ENCODE measurements at regions not wholly inside any gene's neighbourhood (a gene's known extent, or its start where the extent isn't known, plus 50 kb on each side); places are given as distances from the start of the nearest gene placed in this dataset.

GRCh38 chr15:62571072-62571471, 406.0 kb upstream of the C2CD4B start:
- TF ChIP-seq, protein P1, sequence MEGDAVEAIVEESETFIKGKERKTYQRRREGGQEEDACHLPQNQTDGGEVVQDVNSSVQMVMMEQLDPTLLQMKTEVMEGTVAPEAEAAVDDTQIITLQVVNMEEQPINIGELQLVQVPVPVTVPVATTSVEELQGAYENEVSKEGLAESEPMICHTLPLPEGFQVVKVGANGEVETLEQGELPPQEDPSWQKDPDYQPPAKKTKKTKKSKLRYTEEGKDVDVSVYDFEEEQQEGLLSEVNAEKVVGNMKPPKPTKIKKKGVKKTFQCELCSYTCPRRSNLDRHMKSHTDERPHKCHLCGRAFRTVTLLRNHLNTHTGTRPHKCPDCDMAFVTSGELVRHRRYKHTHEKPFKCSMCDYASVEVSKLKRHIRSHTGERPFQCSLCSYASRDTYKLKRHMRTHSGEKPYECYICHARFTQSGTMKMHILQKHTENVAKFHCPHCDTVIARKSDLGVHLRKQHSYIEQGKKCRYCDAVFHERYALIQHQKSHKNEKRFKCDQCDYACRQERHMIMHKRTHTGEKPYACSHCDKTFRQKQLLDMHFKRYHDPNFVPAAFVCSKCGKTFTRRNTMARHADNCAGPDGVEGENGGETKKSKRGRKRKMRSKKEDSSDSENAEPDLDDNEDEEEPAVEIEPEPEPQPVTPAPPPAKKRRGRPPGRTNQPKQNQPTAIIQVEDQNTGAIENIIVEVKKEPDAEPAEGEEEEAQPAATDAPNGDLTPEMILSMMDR (IDR thresholded peaks at IDR 0.05; ENCODE audit: control insufficient read depth, insufficient read depth, low read depth, low read length, missing control alignments), result no peak
- no peak overlapping the region for H3K4me3 ChIP-seq (ENCODE audit: control insufficient read depth, low read depth, low read length)
- no peak for DNase-seq (ENCODE audit: low read depth)

- no peak for DNase-seq (ENCODE audit: low read depth)
- no peak overlapping the region for H3K4me3 ChIP-seq (ENCODE audit: control insufficient read depth, low read depth, low read length)
- TF ChIP-seq, protein P1 (IDR thresholded peaks at IDR 0.05; ENCODE audit: control insufficient read depth, insufficient read depth, low read depth, low read length, missing control alignments), result no peak
Measured at GRCh38 chr15:62572797-62573196, 407.7 kb upstream of the C2CD4B start.

DNA sequence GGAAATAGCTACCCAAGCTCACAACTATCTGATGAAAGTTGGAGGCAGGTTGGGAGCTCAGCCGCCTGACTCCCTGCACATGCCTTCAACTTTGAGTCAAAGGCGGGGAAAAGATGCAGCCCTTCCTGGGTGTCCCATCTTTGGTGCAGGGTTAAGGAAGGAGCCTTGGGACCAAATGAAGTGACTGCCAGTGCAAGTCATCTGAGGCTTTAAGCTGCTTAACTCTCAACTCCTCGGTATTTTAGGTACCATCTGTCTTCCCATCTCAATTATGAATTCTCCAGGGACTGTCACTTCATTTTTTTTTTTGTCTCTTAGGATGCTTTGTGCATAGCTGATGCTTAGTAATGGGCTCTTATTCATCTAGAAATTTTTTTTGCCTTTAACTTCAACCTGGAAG, 408.8 kb upstream of the C2CD4B start:
- DNase-seq (ENCODE audit: low read depth), result no peak
- H3K4me3 ChIP-seq (ENCODE audit: control insufficient read depth, low read depth, low read length), result no peak overlapping the region
- TF ChIP-seq, protein P1 (IDR thresholded peaks at IDR 0.05; ENCODE audit: control insufficient read depth, insufficient read depth, low read depth, low read length, missing control alignments), result no peak

- DNase-seq (ENCODE audit: low read depth), result no peak
- H3K4me3 ChIP-seq (ENCODE audit: control insufficient read depth, low read depth, low read length), result no peak overlapping the region
- TF ChIP-seq, protein P1 (IDR thresholded peaks at IDR 0.05; ENCODE audit: control insufficient read depth, insufficient read depth, low read depth, low read length, missing control alignments), result no peak
Measured at GRCh38 chr15:62578546-62578945, 413.5 kb upstream of the C2CD4B start.

GRCh38 chr15:62578960-62579359, 413.9 kb upstream of the C2CD4B start:
- DNase-seq (ENCODE audit: low read depth), result no peak
- TF ChIP-seq, protein P1 (IDR thresholded peaks at IDR 0.05; ENCODE audit: control insufficient read depth, insufficient read depth, low read depth, low read length, missing control alignments), result no peak

DNA sequence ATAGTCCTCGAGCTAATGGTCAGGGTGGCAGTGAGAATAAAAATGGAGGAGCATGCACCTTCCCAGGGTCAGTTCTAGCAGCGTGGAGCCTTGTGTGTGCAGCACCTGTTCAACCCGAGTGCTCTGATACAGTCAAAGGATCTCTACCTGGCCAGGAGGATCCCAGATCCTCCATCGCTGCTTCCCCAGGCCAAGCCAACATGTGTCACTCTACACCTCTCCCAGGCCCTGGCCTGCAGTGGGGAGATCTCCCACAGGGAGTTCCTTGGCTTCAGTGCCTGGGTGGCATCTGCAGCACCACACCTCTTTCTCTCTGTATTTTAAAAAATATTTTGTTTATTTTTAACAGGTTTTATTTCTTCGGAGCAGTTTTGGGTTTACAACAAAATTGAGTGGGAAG, 414.8 kb upstream of the C2CD4B start:
- DNase-seq (ENCODE audit: low read depth), result no peak
- TF ChIP-seq, protein P1 (IDR thresholded peaks at IDR 0.05; ENCODE audit: control insufficient read depth, insufficient read depth, low read depth, low read length, missing control alignments), result no peak

More at GRCh38 chr15:62578960-62579359, 413.9 kb upstream of the C2CD4B start:
- H3K4me3 ChIP-seq (ENCODE audit: control insufficient read depth, low read depth, low read length), result no peak overlapping the region

DNA sequence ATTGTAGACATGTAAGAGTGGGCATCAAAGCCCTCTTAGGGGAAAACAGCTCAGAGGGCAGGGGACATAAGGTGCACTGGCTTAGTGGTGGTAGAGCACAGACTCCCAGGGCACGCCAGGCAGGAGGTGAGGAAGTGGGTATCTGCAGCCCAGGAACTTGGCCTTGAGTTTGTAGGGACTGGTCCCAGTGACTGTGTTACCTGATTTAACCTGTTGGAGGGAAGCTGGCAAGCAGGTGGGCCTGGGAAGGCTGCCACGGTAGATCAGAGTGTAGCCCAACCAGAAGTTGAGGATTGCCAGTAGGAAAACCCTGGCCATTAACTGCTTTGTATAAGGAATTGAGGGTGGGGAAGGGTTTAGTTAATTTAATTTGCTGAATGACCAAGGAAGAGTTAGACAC, 417.5 kb upstream of the C2CD4B start:
- TF ChIP-seq, protein P1 (IDR thresholded peaks at IDR 0.05; ENCODE audit: control insufficient read depth, insufficient read depth, low read depth, low read length, missing control alignments), result no peak
- DNase-seq (ENCODE audit: low read depth), result no peak
- H3K4me3 ChIP-seq (ENCODE audit: control insufficient read depth, low read depth, low read length), result no peak overlapping the region

More for the DNA sequence above, 414.8 kb upstream of the C2CD4B start:
- H3K4me3 ChIP-seq (ENCODE audit: control insufficient read depth, low read depth, low read length), result no peak overlapping the region

All from AG09309 (cell line).